T-helper 1 cell (primary cell): ENCODE measurements at regions not wholly inside any gene's neighbourhood (a gene's known extent, or its start where the extent isn't known, plus 50 kb on each side); places are given as distances from the start of the nearest gene placed in this dataset.
A peak's percentile ranks its signal among the peaks of the same experiment; 100 is the strongest.

Source experiments
- DNase-seq, 5 donors: peaks; one replicate each; pipeline ENCODE4 v3.0.0-alpha.2; 2012 to 2020

- peak in 1 of 5 donors; percentile 11 for DNase-seq
Observed at GRCh38 chr10:14385596-14386593, 55.2 kb upstream of the FRMD4A start.

GRCh38 chr10:14384915-14385314, 54.2 kb upstream of the FRMD4A start:
- DNase-seq = no peak

DNA sequence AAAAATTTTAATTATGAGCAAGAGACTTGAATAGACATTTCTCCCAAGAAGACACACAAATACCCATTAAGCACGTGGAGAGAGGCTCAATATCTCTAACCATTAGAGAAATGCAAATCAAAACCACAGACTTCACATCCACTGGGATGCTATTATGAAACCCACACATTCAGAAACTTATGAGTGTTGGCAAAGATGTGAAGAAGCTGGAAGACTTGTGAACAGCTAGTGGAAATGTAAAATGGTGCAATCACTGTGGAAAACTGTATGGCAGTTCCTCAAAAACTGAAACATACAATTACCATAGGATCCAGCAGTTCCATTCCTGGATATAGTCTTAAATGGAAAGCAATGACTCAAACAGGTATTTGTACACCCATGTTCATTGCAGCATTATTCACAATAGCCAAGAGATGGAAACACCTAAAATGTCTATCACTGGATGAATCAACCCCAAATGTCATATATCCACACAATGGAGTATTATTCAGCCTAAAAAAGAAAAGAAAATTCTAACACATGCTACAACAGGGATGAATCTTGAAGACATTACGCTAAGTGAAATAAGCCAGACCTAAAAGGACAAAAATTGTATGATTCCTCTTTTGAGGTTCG, 53.5 kb upstream of the FRMD4A start:
- DNase-seq = no peak

- DNase-seq = no peak
Observed at GRCh38 chr10:14383266-14383665, 52.5 kb upstream of the FRMD4A start.

DNA sequence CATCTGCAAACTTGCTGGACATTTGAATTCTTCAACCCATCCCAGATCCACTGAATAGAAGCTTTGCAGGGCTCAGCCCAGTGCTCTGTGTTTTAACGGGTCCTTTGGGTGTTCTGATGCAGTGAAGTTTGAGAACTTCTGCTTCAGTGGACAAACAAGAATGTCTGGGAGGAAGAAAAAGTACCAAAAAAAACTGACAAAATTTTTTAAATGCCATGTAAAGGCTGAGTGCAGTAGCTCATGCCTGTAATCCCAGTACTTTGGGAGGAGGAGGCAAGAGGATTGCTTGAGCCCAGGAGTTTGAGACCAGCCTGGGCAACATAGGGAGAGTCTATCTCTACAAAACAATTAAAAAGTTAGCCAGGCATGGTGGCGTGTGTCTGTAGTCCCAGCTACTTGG, 51.8 kb upstream of the FRMD4A start:
- DNase-seq = no peak

GRCh38 chr10:14382022-14382421, 51.3 kb upstream of the FRMD4A start:
- DNase-seq = peak in 3 of 5 donors; percentile 10 to 32 (median 17)

- DNase-seq = no peak
Observed at GRCh38 chr10:14381475-14381874, 50.8 kb upstream of the FRMD4A start.

- no peak for DNase-seq
Observed at GRCh38 chr10:14380746-14381145, 50.0 kb upstream of the FRMD4A start.
